Thyroid gland (tissue), 4 donors: ENCODE measurements at regions not wholly inside any gene's neighbourhood (a gene's known extent, or its start where the extent isn't known, plus 50 kb on each side); places are given as distances from the start of the nearest gene placed in this dataset.

Source experiments
- DNase-seq, 2 donors: peaks; one replicate each; pipeline ENCODE4 v3.0.0-alpha.2; 2019
- H3K27ac ChIP-seq, 3 donors: fragments of 200-600 bp; sonication (generic); 1 replicate in 2 of 3; 2 replicates in 1 of 3; pipeline ENCODE4 v1.5.1; 2016 to 2019; ENCODE audit warnings: mild to moderate bottlenecking in 1 of 3, moderate library complexity in 1 of 3
- H3K27me3 ChIP-seq: fragments of 200-600 bp; sonication (generic); one replicate; pipeline ENCODE4 v1.5.1; 2019
- H3K36me3 ChIP-seq, 2 donors: fragments of 200-600 bp; sonication (generic); one replicate each; pipeline ENCODE4 v1.5.1; 2016 to 2019
- H3K4me1 ChIP-seq, 2 donors: fragments of 200-600 bp; sonication (generic); one replicate each; pipeline ENCODE4 v1.5.1; 2017 to 2019
- H3K4me3 ChIP-seq, 3 donors: fragments of 200-600 bp; sonication (generic); replicated peaks in 1 of 3; 1 replicate in 2 of 3; 2 replicates in 1 of 3; pipeline ENCODE4 v1.5.1; 2016; ENCODE audit warnings: mild to moderate bottlenecking in 1 of 3
- H3K9me3 ChIP-seq: fragments of 200-600 bp; sonication (generic); one replicate; pipeline ENCODE4 v1.5.1; 2017
- POLR2A ChIP-seq, 2 donors: fragments of 450-650 bp; IDR thresholded peaks; one replicate each; pipeline ENCODE4 v1.6.1; 2017; ENCODE audit warnings: antibody characterized with exemption in 2 of 2, mild to moderate bottlenecking in 2 of 2, moderate library complexity in 1 of 2
- whole genome bisulfite sequencing, 2 donors: methylation state at CpG; one replicate each; pipeline ENCODE4 v1.1.5; 2017; 5-methylcytosine and 5-hydroxymethylcytosine counted together
- intact Hi-C: fragments of 100-400 bp; cut with DNase I; formaldehyde crosslinking; loops from one replicate; pipeline ENCODE4 v1.15.1; 2023
- TF ChIP-seq, protein P1 (sequence below), 6 experiments: fragments of 200-600 bp in 3 of 6; fragments of 450-650 bp in 3 of 6; sonication (generic) in 3 of 6; IDR thresholded peaks; one replicate each; pipeline ENCODE4 v1.5.1; 2016 to 2019; ENCODE audit warnings: antibody characterized with exemption in 6 of 6, mild to moderate bottlenecking in 2 of 6, inconsistent platforms in 1 of 6, moderate library complexity in 1 of 6

DNA sequence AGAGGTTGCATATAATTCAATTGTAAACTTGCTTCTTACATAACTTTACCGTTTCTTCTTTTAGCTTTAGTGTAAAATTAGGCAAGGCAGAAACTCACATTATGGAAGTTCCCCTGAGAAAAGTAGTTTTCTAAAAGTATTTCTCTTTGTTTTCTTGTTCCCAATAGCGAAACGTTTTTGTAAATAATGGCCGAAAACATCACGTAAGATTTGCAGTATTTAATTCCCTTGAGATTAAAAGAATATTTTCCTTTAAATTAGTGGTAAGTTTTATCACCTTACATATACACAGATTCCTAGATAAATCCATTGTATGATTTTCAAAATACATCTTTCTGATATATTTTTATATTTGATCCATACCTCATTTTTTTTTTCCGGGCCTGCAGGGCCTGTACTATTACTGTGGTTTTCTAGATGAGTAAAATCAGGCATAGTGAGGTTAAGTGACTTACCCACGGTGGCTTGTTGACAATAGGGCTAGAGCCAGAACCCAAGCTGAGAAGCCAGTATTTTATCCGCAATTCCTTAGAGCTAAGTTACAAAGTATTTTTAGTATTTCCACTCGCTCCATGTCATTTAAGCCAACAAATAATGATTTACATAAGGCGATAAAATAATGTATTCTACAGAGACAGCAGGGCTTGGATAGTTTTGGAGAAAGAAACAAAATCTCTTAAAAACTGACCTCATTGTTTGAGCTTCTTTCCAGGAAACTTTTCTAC is 82.2 kb upstream of the VEGFC start:
- DNase-seq = no peak
- H3K27me3 ChIP-seq = no peaks in the 10 kb centered on the region
- intact Hi-C loops = no loop called here
- H3K36me3 ChIP-seq = no peaks in the 10 kb centered on the region
- no peaks in the 10 kb centered on the region for H3K4me1 ChIP-seq
- H3K9me3 ChIP-seq = no peaks in the 10 kb centered on the region
- 82 to 84% methylated on average over 10 of the region's 10 CpGs for WGBS, 2 donors
- no peak overlapping the region for H3K4me3 ChIP-seq
- TF ChIP-seq, protein P1, sequence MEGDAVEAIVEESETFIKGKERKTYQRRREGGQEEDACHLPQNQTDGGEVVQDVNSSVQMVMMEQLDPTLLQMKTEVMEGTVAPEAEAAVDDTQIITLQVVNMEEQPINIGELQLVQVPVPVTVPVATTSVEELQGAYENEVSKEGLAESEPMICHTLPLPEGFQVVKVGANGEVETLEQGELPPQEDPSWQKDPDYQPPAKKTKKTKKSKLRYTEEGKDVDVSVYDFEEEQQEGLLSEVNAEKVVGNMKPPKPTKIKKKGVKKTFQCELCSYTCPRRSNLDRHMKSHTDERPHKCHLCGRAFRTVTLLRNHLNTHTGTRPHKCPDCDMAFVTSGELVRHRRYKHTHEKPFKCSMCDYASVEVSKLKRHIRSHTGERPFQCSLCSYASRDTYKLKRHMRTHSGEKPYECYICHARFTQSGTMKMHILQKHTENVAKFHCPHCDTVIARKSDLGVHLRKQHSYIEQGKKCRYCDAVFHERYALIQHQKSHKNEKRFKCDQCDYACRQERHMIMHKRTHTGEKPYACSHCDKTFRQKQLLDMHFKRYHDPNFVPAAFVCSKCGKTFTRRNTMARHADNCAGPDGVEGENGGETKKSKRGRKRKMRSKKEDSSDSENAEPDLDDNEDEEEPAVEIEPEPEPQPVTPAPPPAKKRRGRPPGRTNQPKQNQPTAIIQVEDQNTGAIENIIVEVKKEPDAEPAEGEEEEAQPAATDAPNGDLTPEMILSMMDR (IDR thresholded peaks at IDR 0.05) = no peak
- no peak for TF ChIP-seq POLR2A (IDR thresholded peaks at IDR 0.05)
- no peak overlapping the region for H3K27ac ChIP-seq

GRCh38 chr4:176875446-176875930 is 82.8 kb upstream of the VEGFC start:
- H3K4me1 ChIP-seq = no peaks in the 10 kb centered on the region
- no peak for TF ChIP-seq POLR2A (IDR thresholded peaks at IDR 0.05)
- TF ChIP-seq, protein P1 (IDR thresholded peaks at IDR 0.05) = no peak
- intact Hi-C loops = no loop called here
- 28 to 92% methylated on average over 2 of the region's 2 CpGs for WGBS, 2 donors
- no peaks in the 10 kb centered on the region for H3K36me3 ChIP-seq
- H3K4me3 ChIP-seq = no peak overlapping the region
- no peak overlapping the region for H3K27ac ChIP-seq
- DNase-seq = no peak
- H3K27me3 ChIP-seq = no peaks in the 10 kb centered on the region
- no peaks in the 10 kb centered on the region for H3K9me3 ChIP-seq

- no peak for DNase-seq
- TF ChIP-seq POLR2A (IDR thresholded peaks at IDR 0.05) = no peak
- TF ChIP-seq, protein P1 (IDR thresholded peaks at IDR 0.05) = no peak
- 88 to 89% methylated on average over 4 of the region's 4 CpGs for WGBS, 2 donors
- no peaks in the 10 kb centered on the region for H3K9me3 ChIP-seq
- H3K4me3 ChIP-seq = no peak overlapping the region
- no peaks in the 10 kb centered on the region for H3K27me3 ChIP-seq
- intact Hi-C loops = no loop called here
- no peak overlapping the region for H3K27ac ChIP-seq
- H3K36me3 ChIP-seq = no peaks in the 10 kb centered on the region
- H3K4me1 ChIP-seq = no peaks in the 10 kb centered on the region
These were observed 86.8 kb upstream of the VEGFC start for GRCh38 chr4:176879380-176880116.

GRCh38 chr4:176882206-176882605 is 89.5 kb upstream of the VEGFC start:
- Histone ChIP-seq H3K9me3 (no peaks in the 10 kb centered on the region), H3K36me3 (no peaks in the 10 kb centered on the region), H3K27ac (no peak overlapping the region), H3K4me3 (no peak overlapping the region), H3K27me3 (no peaks in the 10 kb centered on the region), H3K4me1 (no peaks in the 10 kb centered on the region)
- 82 to 84% methylated on average over 2 of the region's 2 CpGs for WGBS, 2 donors
- intact Hi-C loops = no loop called here
- DNase-seq = no peak
- TF ChIP-seq, protein P1 (IDR thresholded peaks at IDR 0.05) = no peak
- TF ChIP-seq POLR2A (IDR thresholded peaks at IDR 0.05) = no peak

DNA sequence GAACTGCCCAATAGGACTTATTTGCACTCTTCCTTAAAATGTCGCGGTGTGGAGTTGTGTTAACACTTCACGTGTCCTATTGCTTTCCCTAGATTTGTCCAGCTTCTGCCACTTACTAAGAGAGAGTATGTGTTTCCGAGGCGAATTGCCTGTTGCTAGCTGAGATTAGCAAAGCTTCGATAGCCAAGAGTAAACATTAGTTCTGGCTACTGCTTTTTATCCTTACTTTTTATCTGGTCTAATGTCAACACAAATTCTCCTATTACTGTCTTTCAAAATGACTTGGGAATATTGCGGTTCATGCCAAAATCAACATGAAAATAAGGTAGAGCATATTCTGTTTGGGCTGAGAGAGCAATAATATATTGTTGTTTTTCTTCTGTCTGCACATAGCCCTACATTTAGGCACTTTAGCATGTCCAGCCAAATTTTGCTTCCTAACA is 90.4 kb upstream of the VEGFC start:
- Histone ChIP-seq H3K36me3 (no peaks in the 10 kb centered on the region), H3K9me3 (no peaks in the 10 kb centered on the region), H3K27ac (no peak overlapping the region), H3K27me3 (no peaks in the 10 kb centered on the region), H3K4me1 (no peaks in the 10 kb centered on the region), H3K4me3 (no peak overlapping the region)
- TF ChIP-seq, protein P1 (IDR thresholded peaks at IDR 0.05) = no peak
- TF ChIP-seq POLR2A (IDR thresholded peaks at IDR 0.05) = no peak
- 53 to 76% methylated on average over 7 of the region's 7 CpGs for WGBS, 2 donors
- DNase-seq = no peak
- intact Hi-C loops = no loop called here
